Thyroid gland (tissue), 4 donors: ENCODE measurements at regions not wholly inside any gene's neighbourhood (a gene's known extent, or its start where the extent isn't known, plus 50 kb on each side); places are given as distances from the start of the nearest gene placed in this dataset.

Experiments used
- DNase-seq, 2 donors: peaks; one replicate each; pipeline ENCODE4 v3.0.0-alpha.2; 2019
- H3K27ac ChIP-seq, 3 donors: fragments of 200-600 bp; sonication (generic); 1 replicate in 2 of 3; 2 replicates in 1 of 3; pipeline ENCODE4 v1.5.1; 2016 to 2019; ENCODE audit warnings: mild to moderate bottlenecking in 1 of 3, moderate library complexity in 1 of 3
- H3K27me3 ChIP-seq: fragments of 200-600 bp; sonication (generic); one replicate; pipeline ENCODE4 v1.5.1; 2019
- H3K36me3 ChIP-seq, 2 donors: fragments of 200-600 bp; sonication (generic); one replicate each; pipeline ENCODE4 v1.5.1; 2016 to 2019
- H3K4me1 ChIP-seq, 2 donors: fragments of 200-600 bp; sonication (generic); one replicate each; pipeline ENCODE4 v1.5.1; 2017 to 2019
- H3K4me3 ChIP-seq, 3 donors: fragments of 200-600 bp; sonication (generic); replicated peaks in 1 of 3; 1 replicate in 2 of 3; 2 replicates in 1 of 3; pipeline ENCODE4 v1.5.1; 2016; ENCODE audit warnings: mild to moderate bottlenecking in 1 of 3
- H3K9me3 ChIP-seq: fragments of 200-600 bp; sonication (generic); one replicate; pipeline ENCODE4 v1.5.1; 2017
- POLR2A ChIP-seq, 2 donors: fragments of 450-650 bp; IDR thresholded peaks; one replicate each; pipeline ENCODE4 v1.6.1; 2017; ENCODE audit warnings: antibody characterized with exemption in 2 of 2, mild to moderate bottlenecking in 2 of 2, moderate library complexity in 1 of 2
- WGBS, 2 donors: methylation state at CpG; one replicate each; pipeline ENCODE4 v1.1.5; 2017; 5-methylcytosine and 5-hydroxymethylcytosine counted together
- intact Hi-C: fragments of 100-400 bp; cut with DNase I; formaldehyde crosslinking; loops from one replicate; pipeline ENCODE4 v1.15.1; 2023
- TF ChIP-seq, protein P1 (sequence below), 6 experiments: fragments of 200-600 bp in 3 of 6; fragments of 450-650 bp in 3 of 6; sonication (generic) in 3 of 6; IDR thresholded peaks; one replicate each; pipeline ENCODE4 v1.5.1; 2016 to 2019; ENCODE audit warnings: antibody characterized with exemption in 6 of 6, mild to moderate bottlenecking in 2 of 6, inconsistent platforms in 1 of 6, moderate library complexity in 1 of 6

DNA sequence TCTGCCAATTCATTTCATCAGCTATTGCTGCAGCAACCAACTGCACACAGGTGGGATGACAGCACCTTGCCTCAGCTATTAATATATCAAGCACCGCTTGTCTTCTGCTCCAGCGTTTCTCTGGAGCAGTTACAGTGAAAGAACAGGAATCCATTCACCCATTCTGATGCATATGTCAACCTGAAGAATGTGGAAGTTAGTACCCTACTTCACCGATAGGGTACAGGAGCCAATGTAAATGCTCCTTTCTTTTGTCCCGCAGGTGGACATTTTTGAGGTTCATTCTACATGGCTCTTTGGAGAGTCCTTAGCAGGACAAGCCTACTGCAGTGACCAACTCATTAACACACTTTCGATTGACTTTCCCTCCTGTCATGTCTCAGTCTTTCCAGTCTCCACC is 104.4 kb upstream of the PRNP start:
- intact Hi-C loops = no loop called here
- no peak overlapping the region for H3K4me3 ChIP-seq
- no peaks in the 10 kb centered on the region for H3K27me3 ChIP-seq
- 56 to 70% methylated on average over 5 of the region's 5 CpGs for WGBS, 2 donors
- no peaks in the 10 kb centered on the region for H3K4me1 ChIP-seq
- no peaks in the 10 kb centered on the region for H3K9me3 ChIP-seq
- DNase-seq = no peak
- no peak overlapping the region for H3K27ac ChIP-seq
- H3K36me3 ChIP-seq = no peaks in the 10 kb centered on the region
- TF ChIP-seq, protein P1, sequence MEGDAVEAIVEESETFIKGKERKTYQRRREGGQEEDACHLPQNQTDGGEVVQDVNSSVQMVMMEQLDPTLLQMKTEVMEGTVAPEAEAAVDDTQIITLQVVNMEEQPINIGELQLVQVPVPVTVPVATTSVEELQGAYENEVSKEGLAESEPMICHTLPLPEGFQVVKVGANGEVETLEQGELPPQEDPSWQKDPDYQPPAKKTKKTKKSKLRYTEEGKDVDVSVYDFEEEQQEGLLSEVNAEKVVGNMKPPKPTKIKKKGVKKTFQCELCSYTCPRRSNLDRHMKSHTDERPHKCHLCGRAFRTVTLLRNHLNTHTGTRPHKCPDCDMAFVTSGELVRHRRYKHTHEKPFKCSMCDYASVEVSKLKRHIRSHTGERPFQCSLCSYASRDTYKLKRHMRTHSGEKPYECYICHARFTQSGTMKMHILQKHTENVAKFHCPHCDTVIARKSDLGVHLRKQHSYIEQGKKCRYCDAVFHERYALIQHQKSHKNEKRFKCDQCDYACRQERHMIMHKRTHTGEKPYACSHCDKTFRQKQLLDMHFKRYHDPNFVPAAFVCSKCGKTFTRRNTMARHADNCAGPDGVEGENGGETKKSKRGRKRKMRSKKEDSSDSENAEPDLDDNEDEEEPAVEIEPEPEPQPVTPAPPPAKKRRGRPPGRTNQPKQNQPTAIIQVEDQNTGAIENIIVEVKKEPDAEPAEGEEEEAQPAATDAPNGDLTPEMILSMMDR (IDR thresholded peaks at IDR 0.05) = no peak
- no peak for TF ChIP-seq POLR2A (IDR thresholded peaks at IDR 0.05)

DNA sequence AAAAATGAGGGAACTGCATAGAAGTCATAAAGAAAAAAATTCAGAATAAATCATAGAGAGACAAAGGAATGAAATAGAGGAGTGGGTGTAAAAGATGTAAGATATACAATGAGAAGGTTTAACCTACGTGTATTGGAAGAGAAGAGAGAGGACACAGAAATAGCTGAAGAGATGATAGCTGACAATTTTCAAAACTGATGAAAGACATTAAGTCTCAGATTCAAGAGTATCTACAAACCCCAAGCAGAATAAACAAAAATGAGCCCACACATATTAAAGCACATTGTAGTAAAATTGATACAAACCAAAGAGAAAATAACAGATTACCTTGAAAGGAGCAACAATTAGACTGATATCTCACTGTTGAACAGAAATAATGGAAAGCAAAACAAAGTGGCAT is 107.9 kb upstream of the PRNP start:
- H3K27ac ChIP-seq = no peak overlapping the region
- H3K4me1 ChIP-seq = no peaks in the 10 kb centered on the region
- DNase-seq = no peak
- WGBS, 2 donors = 84% methylated on average over 1 of the region's 1 CpG
- H3K9me3 ChIP-seq = no peaks in the 10 kb centered on the region
- no peaks in the 10 kb centered on the region for H3K27me3 ChIP-seq
- intact Hi-C loops = no loop called here
- no peak overlapping the region for H3K4me3 ChIP-seq
- no peaks in the 10 kb centered on the region for H3K36me3 ChIP-seq
- no peak for TF ChIP-seq POLR2A (IDR thresholded peaks at IDR 0.05)
- TF ChIP-seq, protein P1 (IDR thresholded peaks at IDR 0.05) = no peak

DNA sequence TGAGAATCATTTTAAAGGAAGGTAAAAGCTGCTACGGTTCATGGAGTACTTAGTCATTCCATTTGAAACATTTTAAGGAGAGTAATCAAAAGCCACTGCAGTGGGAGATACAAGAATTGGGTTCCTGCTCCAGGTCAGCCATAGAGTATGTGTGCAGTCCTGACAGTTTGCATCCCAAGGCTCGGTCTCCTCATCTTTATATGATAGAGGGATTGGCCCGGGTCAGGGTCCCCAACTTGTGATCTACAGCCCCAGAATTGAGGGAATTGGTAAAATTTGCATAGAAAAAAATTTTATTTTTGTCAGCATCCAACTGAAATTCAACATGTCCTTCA is 111.9 kb upstream of the PRNP start:
- DNase-seq = no peak

DNA sequence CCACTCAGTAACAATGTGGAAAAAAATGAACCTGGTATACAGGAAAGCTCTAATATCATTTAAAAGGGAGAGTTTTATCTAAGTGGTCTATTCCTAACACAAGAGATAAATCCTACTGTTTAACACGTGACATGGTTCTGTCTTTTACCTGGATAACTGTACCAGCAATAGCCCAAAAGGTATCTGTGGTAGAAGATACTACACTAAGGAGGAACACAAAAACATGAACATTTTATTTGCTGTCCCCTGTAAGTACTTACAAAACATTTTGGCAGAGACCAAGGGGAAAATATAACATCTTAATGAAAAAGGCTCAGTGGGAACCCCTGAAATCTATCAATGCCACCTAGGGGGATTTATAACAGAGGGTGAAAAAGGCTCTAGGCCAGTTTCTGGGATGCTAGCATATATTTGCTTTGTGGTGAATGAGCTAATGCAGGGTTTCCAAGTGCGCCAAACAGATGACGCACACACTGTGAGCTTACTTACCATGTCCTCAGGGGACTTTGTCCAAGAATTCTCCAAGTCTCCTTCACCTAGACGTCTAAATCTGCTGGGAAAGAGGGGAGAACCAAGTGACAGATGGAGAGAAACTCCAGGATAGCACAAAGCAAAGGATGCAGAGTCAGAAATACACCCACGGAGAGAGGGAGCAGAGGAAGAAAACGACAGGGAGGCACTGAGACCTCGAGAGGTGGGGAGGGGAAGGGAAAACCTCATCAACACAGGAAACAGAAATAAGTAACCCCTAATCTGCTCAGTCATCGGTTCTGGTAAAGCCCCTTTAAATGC is 112.5 kb upstream of the PRNP start:
- no peaks in the 10 kb centered on the region for H3K27me3 ChIP-seq
- no peak for TF ChIP-seq POLR2A (IDR thresholded peaks at IDR 0.05)
- TF ChIP-seq, protein P1 (IDR thresholded peaks at IDR 0.05) = no peak
- no peaks in the 10 kb centered on the region for H3K36me3 ChIP-seq
- H3K4me1 ChIP-seq = no peaks in the 10 kb centered on the region
- 30 to 34% methylated on average over 8 of the region's 8 CpGs for WGBS, 2 donors
- no peak overlapping the region for H3K4me3 ChIP-seq
- no peak for DNase-seq
- no peak overlapping the region for H3K27ac ChIP-seq
- H3K9me3 ChIP-seq = no peaks in the 10 kb centered on the region
- intact Hi-C loops = no loop called here

More for the DNA sequence above, 111.9 kb upstream of the PRNP start:
- H3K4me3 ChIP-seq = no peak overlapping the region
- H3K4me1 ChIP-seq = no peaks in the 10 kb centered on the region
- no peak overlapping the region for H3K27ac ChIP-seq
- TF ChIP-seq, protein P1 (IDR thresholded peaks at IDR 0.05) = no peak
- no peak for TF ChIP-seq POLR2A (IDR thresholded peaks at IDR 0.05)
- no peaks in the 10 kb centered on the region for H3K27me3 ChIP-seq
- WGBS, 2 donors = 53 to 58% methylated on average over 3 of the region's 3 CpGs
- no peaks in the 10 kb centered on the region for H3K36me3 ChIP-seq
- H3K9me3 ChIP-seq = no peaks in the 10 kb centered on the region
- intact Hi-C loops = no loop called here

DNA sequence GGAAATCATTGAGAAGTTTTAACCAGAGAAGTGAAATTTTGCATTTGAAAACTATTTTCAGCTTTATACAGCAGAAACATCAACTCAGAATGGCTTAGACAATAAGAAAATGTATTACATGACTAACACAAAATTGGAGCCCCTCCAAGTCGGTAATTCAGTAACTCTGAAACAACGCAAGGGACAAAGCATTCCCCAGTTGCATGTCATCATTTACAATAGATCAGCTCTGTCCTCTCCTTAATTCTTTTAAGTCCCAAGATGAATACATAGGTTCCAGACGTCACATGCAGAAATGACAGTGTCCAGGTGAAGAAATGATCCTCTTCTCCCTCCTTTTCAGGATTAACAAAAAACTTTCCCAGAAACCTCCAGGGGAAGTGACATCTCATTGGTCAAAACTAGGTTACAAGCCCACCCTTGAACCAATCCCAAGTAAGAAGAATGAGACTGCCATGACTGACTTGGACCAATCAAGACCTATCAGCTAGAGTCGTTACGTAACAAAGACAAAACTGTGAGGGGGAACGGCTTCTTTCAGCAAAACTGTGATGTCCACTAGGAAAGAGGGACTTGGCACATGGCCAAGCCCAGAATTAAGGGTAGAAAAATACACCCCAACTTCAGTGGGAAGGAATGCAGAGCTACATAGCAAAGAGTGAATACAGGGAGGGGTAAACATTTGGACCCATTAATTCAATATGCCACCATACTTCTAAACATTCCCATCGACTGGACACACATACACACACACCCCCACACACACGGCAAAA is 114.3 kb upstream of the PRNP start:
- H3K27ac ChIP-seq = no peak overlapping the region
- TF ChIP-seq POLR2A (IDR thresholded peaks at IDR 0.05) = no peak
- TF ChIP-seq, protein P1 (IDR thresholded peaks at IDR 0.05) = no peak
- H3K4me1 ChIP-seq = no peaks in the 10 kb centered on the region
- no peak for DNase-seq
- no peaks in the 10 kb centered on the region for H3K36me3 ChIP-seq
- H3K9me3 ChIP-seq = no peaks in the 10 kb centered on the region
- no peak overlapping the region for H3K4me3 ChIP-seq
- no peaks in the 10 kb centered on the region for H3K27me3 ChIP-seq
- intact Hi-C loops = no loop called here
- 71 to 74% methylated on average over 8 of the region's 8 CpGs for WGBS, 2 donors
